GM23338 (cell line): ENCODE measurements at regions not wholly inside any gene's neighbourhood (a gene's known extent, or its start where the extent isn't known, plus 50 kb on each side); places are given as distances from the start of the nearest gene placed in this dataset.

Experiments
- ATAC-seq: fragments of 200-7000 bp; cut with Tn5 transposase; 3 replicates; pipeline ENCODE4 v1.9.1; 2020
- DNase-seq: peaks from one replicate; pipeline ENCODE4 v3.0.0-alpha.2; 2015; ENCODE audit warnings: low spot score
- H2AFZ ChIP-seq: fragments of 200-600 bp; sonication (generic); 2 replicates; pipeline ENCODE4 v1.8.0; 2016; ENCODE audit warnings: antibody characterized with exemption, mild to moderate bottlenecking, moderate library complexity
- H3F3A ChIP-seq: fragments of 200-600 bp; sonication (generic); replicated peaks from 2 replicates; pipeline ENCODE4 v1.8.0; 2017; ENCODE audit warnings: antibody characterized with exemption, mixed run types, low read depth
- H3K27ac ChIP-seq: fragments of 200-600 bp; sonication (generic); 2 replicates; pipeline ENCODE4 v1.6.1; 2016; ENCODE audit warnings: low read depth
- H3K27me3 ChIP-seq: fragments of 200-600 bp; sonication (generic); 2 replicates; pipeline ENCODE4 v1.8.0; 2016; ENCODE audit warnings: mild to moderate bottlenecking, mixed run types, moderate library complexity; ENCODE audit not compliant: insufficient read depth
- H3K36me3 ChIP-seq: fragments of 200-600 bp; sonication (generic); 2 replicates; pipeline ENCODE4 v1.8.0; 2016; ENCODE audit warnings: mild to moderate bottlenecking; ENCODE audit not compliant: insufficient read depth
- H3K4me1 ChIP-seq: fragments of 200-600 bp; sonication (generic); 2 replicates; pipeline ENCODE4 v1.8.0; 2016; ENCODE audit warnings: mild to moderate bottlenecking, moderate library complexity; ENCODE audit not compliant: insufficient read depth
- H3K4me2 ChIP-seq: fragments of 200-600 bp; sonication (generic); 2 replicates; pipeline ENCODE4 v1.7.1; 2017; ENCODE audit warnings: mixed run types
- H3K4me3 ChIP-seq: fragments of 200-600 bp; sonication (generic); 2 replicates; pipeline ENCODE4 v1.6.1; 2016; ENCODE audit warnings: mixed run types
- H3K79me2 ChIP-seq: fragments of 200-600 bp; sonication (generic); replicated peaks from 2 replicates; pipeline ENCODE4 v1.8.0; 2017; ENCODE audit warnings: mild to moderate bottlenecking; ENCODE audit not compliant: insufficient read depth
- H3K9me2 ChIP-seq: fragments of 200-600 bp; sonication (generic); 2 replicates; pipeline ENCODE4 v1.8.0; 2017; ENCODE audit not compliant: insufficient read depth
- H4K20me1 ChIP-seq: fragments of 200-600 bp; sonication (generic); replicated peaks from 2 replicates; pipeline ENCODE4 v1.8.0; 2017; ENCODE audit warnings: mild to moderate bottlenecking; ENCODE audit not compliant: insufficient read depth
- H3K27ac Mint-ChIP-seq: 2 replicates; pipeline ENCODE4 v1.8.0; 2020; ENCODE audit warnings: inconsistent platforms, mild to moderate bottlenecking, moderate library complexity, mixed read lengths
- H3K27me3 Mint-ChIP-seq: 3 replicates; pipeline ENCODE4 v1.8.0; 2022; ENCODE audit warnings: low read depth, mild to moderate bottlenecking, moderate library complexity, mixed read lengths, inconsistent platforms; ENCODE audit not compliant: insufficient read depth, poor library complexity
- H3K36me3 Mint-ChIP-seq: 3 replicates; pipeline ENCODE4 v1.8.0; 2021; ENCODE audit warnings: low read depth, mild to moderate bottlenecking, inconsistent platforms, moderate library complexity, mixed read lengths
- H3K4me1 Mint-ChIP-seq: 3 replicates; pipeline ENCODE4 v1.8.0; 2020; ENCODE audit warnings: mild to moderate bottlenecking, inconsistent platforms, mixed read lengths
- H3K4me3 Mint-ChIP-seq: 3 replicates; pipeline ENCODE4 v1.8.0; 2021; ENCODE audit warnings: moderate library complexity, mild to moderate bottlenecking, inconsistent platforms, mixed read lengths
- H3K9me3 Mint-ChIP-seq: 3 replicates; pipeline ENCODE4 v1.8.0; 2020; ENCODE audit warnings: moderate library complexity, mild to moderate bottlenecking, inconsistent platforms, mixed read lengths
- CREB1 ChIP-seq: fragments of 250-450 bp; sonication (Bioruptor Pico); IDR thresholded peaks from 2 replicates; pipeline ENCODE4 v1.5.0; 2020; ENCODE audit warnings: low read depth, mild to moderate bottlenecking, moderate library complexity
- EZH2 ChIP-seq: fragments of 200-600 bp; sonication (generic); IDR thresholded peaks from one replicate; pipeline ENCODE4 v1.8.0; 2017; ENCODE audit warnings: antibody characterized with exemption, mild to moderate bottlenecking, low read depth; ENCODE audit not compliant: unreplicated experiment
- EZH2phosphoT487 ChIP-seq: fragments of 200-600 bp; sonication (generic); IDR thresholded peaks from one replicate; pipeline ENCODE4 v1.8.1; 2018; ENCODE audit warnings: antibody characterized with exemption; ENCODE audit not compliant: unreplicated experiment
- JUNB ChIP-seq: IDR thresholded peaks from one replicate; pipeline ENCODE4 v1.6.1; 2016; ENCODE audit warnings: antibody characterized with exemption; ENCODE audit not compliant: unreplicated experiment
- NANOG ChIP-seq: IDR thresholded peaks from 2 replicates; pipeline ENCODE4 v1.6.1; 2016; ENCODE audit warnings: antibody characterized with exemption, borderline replicate concordance
- POLR2AphosphoS5 ChIP-seq: IDR thresholded peaks from 2 replicates; pipeline ENCODE4 v1.6.1; 2016; ENCODE audit warnings: antibody characterized with exemption, low read depth
- STAT1 ChIP-seq: IDR thresholded peaks from one replicate; pipeline ENCODE4 v1.6.1; 2016; ENCODE audit warnings: antibody characterized with exemption; ENCODE audit not compliant: unreplicated experiment
- ZNF114 ChIP-seq: fragments of 250-450 bp; sonication (Bioruptor Pico); IDR thresholded peaks from 2 replicates; pipeline ENCODE4 v1.5.0; 2020; ENCODE audit warnings: mild to moderate bottlenecking, moderate library complexity
- ZNF331 ChIP-seq: fragments of 250-450 bp; sonication (Bioruptor Pico); IDR thresholded peaks from 2 replicates; pipeline ENCODE4 v1.5.0; 2020; ENCODE audit warnings: low read depth, mild to moderate bottlenecking, moderate library complexity
- TF ChIP-seq, protein P1 (sequence below): fragments of 250-450 bp; sonication (Bioruptor Pico); IDR thresholded peaks from 2 replicates; pipeline ENCODE4 v1.5.0; 2020; ENCODE audit warnings: mild to moderate bottlenecking, moderate library complexity
- TF ChIP-seq, protein P2 (sequence below): IDR thresholded peaks from one replicate; pipeline ENCODE4 v1.6.1; 2018; ENCODE audit warnings: antibody characterized with exemption; ENCODE audit not compliant: unreplicated experiment
- TF ChIP-seq, protein P3 (sequence below): IDR thresholded peaks from 2 replicates; pipeline ENCODE4 v1.6.1; 2016; ENCODE audit warnings: antibody characterized with exemption
- TF ChIP-seq, protein P4 (sequence below), 2 experiments: fragments of 200-600 bp in 1 of 2; sonication (generic) in 1 of 2; conservative IDR thresholded peaks; 2 replicates each; pipeline versions ENCODE4 v1.5.1 to v1.6.1; 2016 to 2017; ENCODE audit warnings: antibody characterized with exemption in 2 of 2, low read depth in 2 of 2, mild to moderate bottlenecking in 2 of 2, moderate library complexity in 1 of 2

DNA sequence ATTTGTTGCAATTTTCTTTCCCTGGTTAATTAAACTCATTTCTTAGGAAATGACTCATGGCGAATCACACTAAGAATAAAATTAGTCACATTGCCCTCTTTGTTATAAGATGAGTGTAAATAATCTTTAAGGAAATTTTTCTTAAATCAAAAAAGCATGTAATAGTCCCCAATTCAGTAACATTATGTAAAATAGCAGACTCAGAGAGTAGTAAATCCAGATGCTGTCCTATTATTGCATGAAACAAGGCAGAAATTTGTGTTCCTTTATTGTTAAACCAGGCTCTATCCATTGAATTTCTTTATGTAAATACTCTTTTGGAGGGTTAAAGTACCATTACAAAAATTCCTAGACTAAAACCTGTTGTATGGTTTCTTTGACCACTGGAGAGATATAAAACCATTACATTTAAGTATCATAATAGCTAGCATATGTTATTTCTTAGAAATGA, 154.5 kb upstream of the C1orf87 start:
- Histone ChIP-seq H3K4me1 (no peaks in the 10 kb centered on the region), H2AFZ (no peak overlapping the region), H3K4me2 (no peak overlapping the region), H3K79me2 (no peaks in the 10 kb centered on the region), H3F3A (no peaks in the 10 kb centered on the region), H3K4me3 (no peak overlapping the region), H3K27ac (no peak overlapping the region), H3K36me3 (no peaks in the 10 kb centered on the region), H3K27me3 (no peaks in the 10 kb centered on the region), H4K20me1 (no peaks in the 10 kb centered on the region), H3K9me2 (no peaks in the 10 kb centered on the region)
- ATAC-seq: no peak
- Mint-ChIP-seq H3K9me3 (no peaks in the 10 kb centered on the region), H3K27ac (no peak overlapping the region), H3K4me1 (no peaks in the 10 kb centered on the region), H3K27me3 (peaks cover 3% of the 10 kb centered on the region), H3K4me3 (no peak overlapping the region), H3K36me3 (no peaks in the 10 kb centered on the region)
- TF ChIP-seq EZH2phosphoT487: no peak
- TF ChIP-seq ZNF331 (CRISPR knock-in tag): no peak
- TF ChIP-seq, protein P1, sequence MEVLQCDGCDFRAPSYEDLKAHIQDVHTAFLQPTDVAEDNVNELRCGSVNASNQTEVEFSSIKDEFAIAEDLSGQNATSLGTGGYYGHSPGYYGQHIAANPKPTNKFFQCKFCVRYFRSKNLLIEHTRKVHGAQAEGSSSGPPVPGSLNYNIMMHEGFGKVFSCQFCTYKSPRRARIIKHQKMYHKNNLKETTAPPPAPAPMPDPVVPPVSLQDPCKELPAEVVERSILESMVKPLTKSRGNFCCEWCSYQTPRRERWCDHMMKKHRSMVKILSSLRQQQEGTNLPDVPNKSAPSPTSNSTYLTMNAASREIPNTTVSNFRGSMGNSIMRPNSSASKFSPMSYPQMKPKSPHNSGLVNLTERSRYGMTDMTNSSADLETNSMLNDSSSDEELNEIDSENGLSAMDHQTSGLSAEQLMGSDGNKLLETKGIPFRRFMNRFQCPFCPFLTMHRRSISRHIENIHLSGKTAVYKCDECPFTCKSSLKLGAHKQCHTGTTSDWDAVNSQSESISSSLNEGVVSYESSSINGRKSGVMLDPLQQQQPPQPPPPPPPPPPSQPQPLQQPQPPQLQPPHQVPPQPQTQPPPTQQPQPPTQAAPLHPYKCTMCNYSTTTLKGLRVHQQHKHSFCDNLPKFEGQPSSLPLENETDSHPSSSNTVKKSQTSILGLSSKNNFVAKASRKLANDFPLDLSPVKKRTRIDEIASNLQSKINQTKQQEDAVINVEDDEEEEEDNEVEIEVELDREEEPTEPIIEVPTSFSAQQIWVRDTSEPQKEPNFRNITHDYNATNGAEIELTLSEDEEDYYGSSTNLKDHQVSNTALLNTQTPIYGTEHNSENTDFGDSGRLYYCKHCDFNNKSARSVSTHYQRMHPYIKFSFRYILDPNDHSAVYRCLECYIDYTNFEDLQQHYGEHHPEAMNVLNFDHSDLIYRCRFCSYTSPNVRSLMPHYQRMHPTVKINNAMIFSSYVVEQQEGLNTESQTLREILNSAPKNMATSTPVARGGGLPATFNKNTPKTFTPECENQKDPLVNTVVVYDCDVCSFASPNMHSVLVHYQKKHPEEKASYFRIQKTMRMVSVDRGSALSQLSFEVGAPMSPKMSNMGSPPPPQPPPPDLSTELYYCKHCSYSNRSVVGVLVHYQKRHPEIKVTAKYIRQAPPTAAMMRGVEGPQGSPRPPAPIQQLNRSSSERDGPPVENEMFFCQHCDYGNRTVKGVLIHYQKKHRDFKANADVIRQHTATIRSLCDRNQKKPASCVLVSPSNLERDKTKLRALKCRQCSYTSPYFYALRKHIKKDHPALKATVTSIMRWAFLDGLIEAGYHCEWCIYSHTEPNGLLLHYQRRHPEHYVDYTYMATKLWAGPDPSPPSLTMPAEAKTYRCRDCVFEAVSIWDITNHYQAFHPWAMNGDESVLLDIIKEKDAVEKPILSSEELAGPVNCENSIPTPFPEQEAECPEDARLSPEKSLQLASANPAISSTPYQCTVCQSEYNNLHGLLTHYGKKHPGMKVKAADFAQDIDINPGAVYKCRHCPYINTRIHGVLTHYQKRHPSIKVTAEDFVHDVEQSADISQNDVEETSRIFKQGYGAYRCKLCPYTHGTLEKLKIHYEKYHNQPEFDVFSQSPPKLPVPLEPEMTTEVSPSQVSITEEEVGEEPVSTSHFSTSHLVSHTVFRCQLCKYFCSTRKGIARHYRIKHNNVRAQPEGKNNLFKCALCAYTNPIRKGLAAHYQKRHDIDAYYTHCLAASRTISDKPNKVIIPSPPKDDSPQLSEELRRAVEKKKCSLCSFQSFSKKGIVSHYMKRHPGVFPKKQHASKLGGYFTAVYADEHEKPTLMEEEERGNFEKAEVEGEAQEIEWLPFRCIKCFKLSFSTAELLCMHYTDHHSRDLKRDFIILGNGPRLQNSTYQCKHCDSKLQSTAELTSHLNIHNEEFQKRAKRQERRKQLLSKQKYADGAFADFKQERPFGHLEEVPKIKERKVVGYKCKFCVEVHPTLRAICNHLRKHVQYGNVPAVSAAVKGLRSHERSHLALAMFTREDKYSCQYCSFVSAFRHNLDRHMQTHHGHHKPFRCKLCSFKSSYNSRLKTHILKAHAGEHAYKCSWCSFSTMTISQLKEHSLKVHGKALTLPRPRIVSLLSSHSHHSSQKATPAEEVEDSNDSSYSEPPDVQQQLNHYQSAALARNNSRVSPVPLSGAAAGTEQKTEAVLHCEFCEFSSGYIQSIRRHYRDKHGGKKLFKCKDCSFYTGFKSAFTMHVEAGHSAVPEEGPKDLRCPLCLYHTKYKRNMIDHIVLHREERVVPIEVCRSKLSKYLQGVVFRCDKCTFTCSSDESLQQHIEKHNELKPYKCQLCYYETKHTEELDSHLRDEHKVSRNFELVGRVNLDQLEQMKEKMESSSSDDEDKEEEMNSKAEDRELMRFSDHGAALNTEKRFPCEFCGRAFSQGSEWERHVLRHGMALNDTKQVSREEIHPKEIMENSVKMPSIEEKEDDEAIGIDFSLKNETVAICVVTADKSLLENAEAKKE (CRISPR knock-in tag): no peak
- TF ChIP-seq, protein P2, sequence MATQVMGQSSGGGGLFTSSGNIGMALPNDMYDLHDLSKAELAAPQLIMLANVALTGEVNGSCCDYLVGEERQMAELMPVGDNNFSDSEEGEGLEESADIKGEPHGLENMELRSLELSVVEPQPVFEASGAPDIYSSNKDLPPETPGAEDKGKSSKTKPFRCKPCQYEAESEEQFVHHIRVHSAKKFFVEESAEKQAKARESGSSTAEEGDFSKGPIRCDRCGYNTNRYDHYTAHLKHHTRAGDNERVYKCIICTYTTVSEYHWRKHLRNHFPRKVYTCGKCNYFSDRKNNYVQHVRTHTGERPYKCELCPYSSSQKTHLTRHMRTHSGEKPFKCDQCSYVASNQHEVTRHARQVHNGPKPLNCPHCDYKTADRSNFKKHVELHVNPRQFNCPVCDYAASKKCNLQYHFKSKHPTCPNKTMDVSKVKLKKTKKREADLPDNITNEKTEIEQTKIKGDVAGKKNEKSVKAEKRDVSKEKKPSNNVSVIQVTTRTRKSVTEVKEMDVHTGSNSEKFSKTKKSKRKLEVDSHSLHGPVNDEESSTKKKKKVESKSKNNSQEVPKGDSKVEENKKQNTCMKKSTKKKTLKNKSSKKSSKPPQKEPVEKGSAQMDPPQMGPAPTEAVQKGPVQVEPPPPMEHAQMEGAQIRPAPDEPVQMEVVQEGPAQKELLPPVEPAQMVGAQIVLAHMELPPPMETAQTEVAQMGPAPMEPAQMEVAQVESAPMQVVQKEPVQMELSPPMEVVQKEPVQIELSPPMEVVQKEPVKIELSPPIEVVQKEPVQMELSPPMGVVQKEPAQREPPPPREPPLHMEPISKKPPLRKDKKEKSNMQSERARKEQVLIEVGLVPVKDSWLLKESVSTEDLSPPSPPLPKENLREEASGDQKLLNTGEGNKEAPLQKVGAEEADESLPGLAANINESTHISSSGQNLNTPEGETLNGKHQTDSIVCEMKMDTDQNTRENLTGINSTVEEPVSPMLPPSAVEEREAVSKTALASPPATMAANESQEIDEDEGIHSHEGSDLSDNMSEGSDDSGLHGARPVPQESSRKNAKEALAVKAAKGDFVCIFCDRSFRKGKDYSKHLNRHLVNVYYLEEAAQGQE: no peak
- TF ChIP-seq, protein P3, sequence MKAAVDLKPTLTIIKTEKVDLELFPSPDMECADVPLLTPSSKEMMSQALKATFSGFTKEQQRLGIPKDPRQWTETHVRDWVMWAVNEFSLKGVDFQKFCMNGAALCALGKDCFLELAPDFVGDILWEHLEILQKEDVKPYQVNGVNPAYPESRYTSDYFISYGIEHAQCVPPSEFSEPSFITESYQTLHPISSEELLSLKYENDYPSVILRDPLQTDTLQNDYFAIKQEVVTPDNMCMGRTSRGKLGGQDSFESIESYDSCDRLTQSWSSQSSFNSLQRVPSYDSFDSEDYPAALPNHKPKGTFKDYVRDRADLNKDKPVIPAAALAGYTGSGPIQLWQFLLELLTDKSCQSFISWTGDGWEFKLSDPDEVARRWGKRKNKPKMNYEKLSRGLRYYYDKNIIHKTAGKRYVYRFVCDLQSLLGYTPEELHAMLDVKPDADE: no peak
- no peak for TF ChIP-seq STAT1
- no peak for TF ChIP-seq POLR2AphosphoS5
- no peak for TF ChIP-seq ZNF114 (CRISPR knock-in tag)
- TF ChIP-seq, protein P4, sequence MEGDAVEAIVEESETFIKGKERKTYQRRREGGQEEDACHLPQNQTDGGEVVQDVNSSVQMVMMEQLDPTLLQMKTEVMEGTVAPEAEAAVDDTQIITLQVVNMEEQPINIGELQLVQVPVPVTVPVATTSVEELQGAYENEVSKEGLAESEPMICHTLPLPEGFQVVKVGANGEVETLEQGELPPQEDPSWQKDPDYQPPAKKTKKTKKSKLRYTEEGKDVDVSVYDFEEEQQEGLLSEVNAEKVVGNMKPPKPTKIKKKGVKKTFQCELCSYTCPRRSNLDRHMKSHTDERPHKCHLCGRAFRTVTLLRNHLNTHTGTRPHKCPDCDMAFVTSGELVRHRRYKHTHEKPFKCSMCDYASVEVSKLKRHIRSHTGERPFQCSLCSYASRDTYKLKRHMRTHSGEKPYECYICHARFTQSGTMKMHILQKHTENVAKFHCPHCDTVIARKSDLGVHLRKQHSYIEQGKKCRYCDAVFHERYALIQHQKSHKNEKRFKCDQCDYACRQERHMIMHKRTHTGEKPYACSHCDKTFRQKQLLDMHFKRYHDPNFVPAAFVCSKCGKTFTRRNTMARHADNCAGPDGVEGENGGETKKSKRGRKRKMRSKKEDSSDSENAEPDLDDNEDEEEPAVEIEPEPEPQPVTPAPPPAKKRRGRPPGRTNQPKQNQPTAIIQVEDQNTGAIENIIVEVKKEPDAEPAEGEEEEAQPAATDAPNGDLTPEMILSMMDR (conservative IDR thresholded peaks at IDR 0.05; ENCODE audit: low read depth in 2 of 2): no peak
- no peak for TF ChIP-seq CREB1 (CRISPR knock-in tag)
- TF ChIP-seq EZH2: no peak
- TF ChIP-seq NANOG: no peak
- TF ChIP-seq JUNB: no peak
- no peak for DNase-seq
